Hepatocyte (in vitro differentiated cells): ENCODE measurements at regions not wholly inside any gene's neighbourhood (a gene's known extent, or its start where the extent isn't known, plus 50 kb on each side); places are given as distances from the start of the nearest gene placed in this dataset.

Source experiments
- CTCF ChIP-seq: fragments of 200-600 bp; sonication (generic); IDR thresholded peaks from 2 replicates; pipeline ENCODE4 v1.5.1; 2016; ENCODE audit warnings: antibody characterized with exemption, mild to moderate bottlenecking; ENCODE audit not compliant: poor library complexity
- EZH2 ChIP-seq: fragments of 200-600 bp; sonication (generic); IDR thresholded peaks from 2 replicates; pipeline ENCODE4 v1.6.1; 2016; ENCODE audit warnings: antibody characterized with exemption, mild to moderate bottlenecking, borderline replicate concordance
- EZH2phosphoT487 ChIP-seq: fragments of 200-600 bp; sonication (generic); IDR thresholded peaks from one replicate; pipeline ENCODE4 v1.6.1; 2018; ENCODE audit warnings: antibody characterized with exemption, mild to moderate bottlenecking, low read depth, moderate library complexity; ENCODE audit not compliant: unreplicated experiment, severe bottlenecking

GRCh38 chr4:124017185-124017785 is 620.7 kb downstream of the SPRY1 start:
- TF ChIP-seq CTCF (no peak), EZH2 (no peak), EZH2phosphoT487 (no peak)
